WTC11 (cell line): ENCODE measurements at regions not wholly inside any gene's neighbourhood (a gene's known extent, or its start where the extent isn't known, plus 50 kb on each side); places are given as distances from the start of the nearest gene placed in this dataset.

Experiments used
- ATF2 ChIP-seq: sonication (generic); formaldehyde crosslinking; IDR thresholded peaks from 2 replicates; pipeline ENCODE4 v1.8.1; 2022; ENCODE audit warnings: low read depth, missing genetic modification reagents, borderline replicate concordance
- CREM ChIP-seq: sonication (generic); formaldehyde crosslinking; IDR thresholded peaks from 2 replicates; pipeline ENCODE4 v1.8.1; 2022; ENCODE audit warnings: mild to moderate bottlenecking, missing genetic modification reagents, moderate library complexity
- CTCF ChIP-seq: fragments of 200-600 bp; IDR thresholded peaks from 2 replicates; pipeline ENCODE4 v1.8.0; 2022; ENCODE audit warnings: antibody characterized with exemption
- E2F1 ChIP-seq: sonication (generic); formaldehyde crosslinking; IDR thresholded peaks from 2 replicates; pipeline ENCODE4 v1.8.0; 2022; ENCODE audit warnings: mild to moderate bottlenecking, missing genetic modification reagents
- ETV6 ChIP-seq: sonication (generic); formaldehyde crosslinking; IDR thresholded peaks from 2 replicates; pipeline ENCODE4 v1.8.1; 2022; ENCODE audit warnings: mild to moderate bottlenecking, missing genetic modification reagents
- FOXP4 ChIP-seq: sonication (generic); formaldehyde crosslinking; IDR thresholded peaks from 2 replicates; pipeline ENCODE4 v1.8.0; 2022; ENCODE audit warnings: mild to moderate bottlenecking, missing genetic modification reagents
- NR2C2 ChIP-seq: sonication (generic); formaldehyde crosslinking; IDR thresholded peaks from 2 replicates; pipeline ENCODE4 v1.8.0; 2022; ENCODE audit warnings: mild to moderate bottlenecking, missing genetic modification reagents
- PRRX2 ChIP-seq: fragments of 250-450 bp; sonication (Bioruptor Pico); IDR thresholded peaks from 2 replicates; pipeline ENCODE4 v1.8.0; 2021; ENCODE audit warnings: mild to moderate bottlenecking
- ZNF138 ChIP-seq: sonication (generic); formaldehyde crosslinking; conservative IDR thresholded peaks from 2 replicates; pipeline ENCODE4 v1.8.1; 2022; ENCODE audit warnings: mild to moderate bottlenecking, moderate library complexity, missing genetic modification reagents
- ZNF232 ChIP-seq: sonication (generic); formaldehyde crosslinking; IDR thresholded peaks from 2 replicates; pipeline ENCODE4 v1.8.0; 2022; ENCODE audit warnings: mild to moderate bottlenecking, missing genetic modification reagents
- ZNF263 ChIP-seq: sonication (generic); formaldehyde crosslinking; IDR thresholded peaks from 2 replicates; pipeline ENCODE4 v1.8.1; 2022; ENCODE audit warnings: low read depth, mild to moderate bottlenecking, moderate library complexity, missing genetic modification reagents

- TF ChIP-seq CTCF: no peak
- no peak for TF ChIP-seq ZNF138 (CRISPR knock-in tag)
- TF ChIP-seq CREM (CRISPR knock-in tag): no peak
- TF ChIP-seq ETV6 (CRISPR knock-in tag): no peak
- TF ChIP-seq ATF2 (CRISPR knock-in tag): no peak
- TF ChIP-seq FOXP4 (CRISPR knock-in tag): no peak
- no peak for TF ChIP-seq ZNF232 (CRISPR knock-in tag)
- TF ChIP-seq PRRX2 (CRISPR knock-in tag): no peak
- no peak for TF ChIP-seq NR2C2
- TF ChIP-seq E2F1 (CRISPR knock-in tag): no peak
- no peak for TF ChIP-seq ZNF263 (CRISPR knock-in tag)
Observed at GRCh38 chr2:66862885-66863650, 428.1 kb downstream of the MEIS1 start.
